Activated CD4-positive, alpha-beta T cell treated with anti-CD3 and anti-CD28 coated beads, Interleukin-2, amount 10 ng/mL, durations not matched to agents 24 days and 14 days (primary cell): ENCODE measurements at regions not wholly inside any gene's neighbourhood (a gene's known extent, or its start where the extent isn't known, plus 50 kb on each side); places are given as distances from the start of the nearest gene placed in this dataset.

Experiments used
- DNase-seq: peaks from one replicate; pipeline ENCODE4 v3.0.0; 2022
- H3K27ac Mint-ChIP-seq: one replicate; pipeline ENCODE4 v1.8.0; 2022; ENCODE audit warnings: mild to moderate bottlenecking, mixed read lengths
- H3K27me3 Mint-ChIP-seq: one replicate; pipeline ENCODE4 v1.8.0; 2022; ENCODE audit warnings: mixed read lengths
- H3K36me3 Mint-ChIP-seq: one replicate; pipeline ENCODE4 v1.8.0; 2022; ENCODE audit warnings: low read depth, mild to moderate bottlenecking, mixed read lengths
- H3K4me1 Mint-ChIP-seq: one replicate; pipeline ENCODE4 v1.8.0; 2021; ENCODE audit warnings: mixed read lengths
- H3K4me3 Mint-ChIP-seq: one replicate; pipeline ENCODE4 v1.8.0; 2022; ENCODE audit warnings: mild to moderate bottlenecking, moderate library complexity, mixed read lengths
- H3K9me3 Mint-ChIP-seq: one replicate; pipeline ENCODE4 v1.8.0; 2021; ENCODE audit warnings: mixed read lengths
- intact Hi-C: fragments of 100-400 bp; cut with micrococcal nuclease; formaldehyde crosslinking; loops from one replicate; pipeline ENCODE4 v1.15.1; 2023

GRCh38 chr4:15150631-15151030 is 148.3 kb downstream of the CPEB2 start:
- Mint-ChIP-seq H3K4me3 (no peak overlapping the region), H3K9me3 (peaks cover 6% of the 10 kb centered on the region)

GRCh38 chr4:15151033-15151432 is 148.8 kb downstream of the CPEB2 start:
- Mint-ChIP-seq H3K9me3 (peaks cover 6% of the 10 kb centered on the region), H3K27ac (no peak overlapping the region), H3K4me3 (no peak overlapping the region), H3K4me1 (no peaks in the 10 kb centered on the region), H3K27me3 (no peaks in the 10 kb centered on the region), H3K36me3 (no peaks in the 10 kb centered on the region)
- DNase-seq = no peak
- intact Hi-C loops = no loop called here

More at GRCh38 chr4:15150631-15151030, 148.3 kb downstream of the CPEB2 start:
- no peak for DNase-seq
- Mint-ChIP-seq H3K27me3 (no peaks in the 10 kb centered on the region), H3K4me1 (no peaks in the 10 kb centered on the region), H3K36me3 (no peaks in the 10 kb centered on the region), H3K27ac (no peak overlapping the region)
- intact Hi-C loops = no loop called here

GRCh38 chr4:15153662-15154061 is 151.4 kb downstream of the CPEB2 start:
- Mint-ChIP-seq H3K27me3 (no peaks in the 10 kb centered on the region), H3K4me3 (no peak overlapping the region), H3K36me3 (no peaks in the 10 kb centered on the region), H3K9me3 (peaks cover 6% of the 10 kb centered on the region), H3K4me1 (no peaks in the 10 kb centered on the region), H3K27ac (no peak overlapping the region)
- DNase-seq = no peak
- intact Hi-C loops = no loop called here

GRCh38 chr4:15158406-15159091 is 156.3 kb downstream of the CPEB2 start:
- Mint-ChIP-seq H3K4me3 (no peak overlapping the region), H3K27me3 (peaks cover 2% of the 10 kb centered on the region), H3K27ac (no peak overlapping the region), H3K36me3 (no peaks in the 10 kb centered on the region), H3K9me3 (peaks cover 6% of the 10 kb centered on the region), H3K4me1 (no peaks in the 10 kb centered on the region)
- intact Hi-C loops = no loop called here
- no peak for DNase-seq

GRCh38 chr4:15159477-15160019 is 157.3 kb downstream of the CPEB2 start:
- intact Hi-C loops = loop anchor here (10.0 kb wide), 1 partner anchor 1505 kb away; no protein-coding TSS in a partner anchor
- Mint-ChIP-seq H3K4me3 (no peak overlapping the region), H3K36me3 (no peaks in the 10 kb centered on the region), H3K9me3 (no peaks in the 10 kb centered on the region), H3K27me3 (peaks cover 3% of the 10 kb centered on the region), H3K27ac (no peak overlapping the region), H3K4me1 (no peaks in the 10 kb centered on the region)
- no peak for DNase-seq

GRCh38 chr4:15161439-15161838 is 159.2 kb downstream of the CPEB2 start:
- H3K36me3 Mint-ChIP-seq = no peaks in the 10 kb centered on the region
- H3K4me1 Mint-ChIP-seq = no peaks in the 10 kb centered on the region
- H3K9me3 Mint-ChIP-seq = no peaks in the 10 kb centered on the region
- H3K27ac Mint-ChIP-seq = no peak overlapping the region
- peaks cover 10% of the 10 kb centered on the region for H3K27me3 Mint-ChIP-seq
- intact Hi-C loops = loop anchor here (10.0 kb wide), 1 partner anchor 1507 kb away; no protein-coding TSS in a partner anchor
- DNase-seq = no peak
- no peak overlapping the region for H3K4me3 Mint-ChIP-seq

- Mint-ChIP-seq H3K27ac (no peak overlapping the region), H3K36me3 (no peaks in the 10 kb centered on the region), H3K9me3 (no peaks in the 10 kb centered on the region), H3K4me3 (no peak overlapping the region), H3K4me1 (no peaks in the 10 kb centered on the region), H3K27me3 (peaks cover 13% of the 10 kb centered on the region)
- DNase-seq = no peak
- intact Hi-C loops = loop anchor here (10.0 kb wide), 1 partner anchor 1507 kb away; no protein-coding TSS in a partner anchor
These were observed 159.8 kb downstream of the CPEB2 start for GRCh38 chr4:15162046-15162445.

GRCh38 chr4:15162465-15163283 is 160.4 kb downstream of the CPEB2 start:
- H3K4me3 Mint-ChIP-seq = no peak overlapping the region
- intact Hi-C loops = loop anchor here (10.0 kb wide), 1 partner anchor 1508 kb away; no protein-coding TSS in a partner anchor
- peaks cover 14% of the 10 kb centered on the region for H3K27me3 Mint-ChIP-seq
- no peak overlapping the region for H3K27ac Mint-ChIP-seq
- no peaks in the 10 kb centered on the region for H3K4me1 Mint-ChIP-seq
- DNase-seq = no peak
- H3K36me3 Mint-ChIP-seq = no peaks in the 10 kb centered on the region
- no peaks in the 10 kb centered on the region for H3K9me3 Mint-ChIP-seq

GRCh38 chr4:15163284-15163645 is 161.0 kb downstream of the CPEB2 start:
- intact Hi-C loops = loop anchor here (10.0 kb wide), 1 partner anchor 1508 kb away; no protein-coding TSS in a partner anchor

GRCh38 chr4:15164571-15164970 is 162.3 kb downstream of the CPEB2 start:
- Mint-ChIP-seq H3K36me3 (no peaks in the 10 kb centered on the region), H3K27ac (no peak overlapping the region), H3K4me3 (no peak overlapping the region), H3K9me3 (no peaks in the 10 kb centered on the region), H3K27me3 (peaks cover 16% of the 10 kb centered on the region), H3K4me1 (no peaks in the 10 kb centered on the region)
- DNase-seq = no peak
- intact Hi-C loops = loop anchor here (10.0 kb wide), 1 partner anchor 1510 kb away; no protein-coding TSS in a partner anchor

More at GRCh38 chr4:15163284-15163645, 161.0 kb downstream of the CPEB2 start:
- H3K4me1 Mint-ChIP-seq = no peaks in the 10 kb centered on the region
- no peak overlapping the region for H3K27ac Mint-ChIP-seq
- no peak for DNase-seq
- H3K27me3 Mint-ChIP-seq = peaks cover 14% of the 10 kb centered on the region
- H3K9me3 Mint-ChIP-seq = no peaks in the 10 kb centered on the region
- H3K36me3 Mint-ChIP-seq = no peaks in the 10 kb centered on the region
- H3K4me3 Mint-ChIP-seq = no peak overlapping the region

- H3K4me1 Mint-ChIP-seq = no peaks in the 10 kb centered on the region
- H3K4me3 Mint-ChIP-seq = no peak overlapping the region
- no peak for DNase-seq
- no peaks in the 10 kb centered on the region for H3K36me3 Mint-ChIP-seq
- intact Hi-C loops = loop anchor here (10.0 kb wide), 1 partner anchor 1513 kb away; no protein-coding TSS in a partner anchor
- no peak overlapping the region for H3K27ac Mint-ChIP-seq
- H3K9me3 Mint-ChIP-seq = peaks cover 7% of the 10 kb centered on the region
- peaks cover 20% of the 10 kb centered on the region for H3K27me3 Mint-ChIP-seq
These were observed 165.5 kb downstream of the CPEB2 start for GRCh38 chr4:15167743-15168142.

- Mint-ChIP-seq H3K4me3 (no peak overlapping the region), H3K27me3 (peaks cover 21% of the 10 kb centered on the region), H3K9me3 (peaks cover 11% of the 10 kb centered on the region), H3K27ac (no peak overlapping the region), H3K4me1 (no peaks in the 10 kb centered on the region), H3K36me3 (no peaks in the 10 kb centered on the region)
- DNase-seq = no peak
- intact Hi-C loops = loop anchor here (10.0 kb wide), 1 partner anchor 1514 kb away; no protein-coding TSS in a partner anchor
These were observed 166.5 kb downstream of the CPEB2 start for GRCh38 chr4:15168759-15169158.

GRCh38 chr4:15171725-15172124 is 169.4 kb downstream of the CPEB2 start:
- peaks cover 11% of the 10 kb centered on the region for H3K9me3 Mint-ChIP-seq
- DNase-seq = no peak
- intact Hi-C loops = no loop called here
- no peaks in the 10 kb centered on the region for H3K36me3 Mint-ChIP-seq
- peaks cover 11% of the 10 kb centered on the region for H3K27me3 Mint-ChIP-seq
- no peaks in the 10 kb centered on the region for H3K4me1 Mint-ChIP-seq
- H3K27ac Mint-ChIP-seq = no peak overlapping the region
- H3K4me3 Mint-ChIP-seq = no peak overlapping the region

GRCh38 chr4:15173251-15173650 is 171.0 kb downstream of the CPEB2 start:
- no peak overlapping the region for H3K27ac Mint-ChIP-seq
- H3K4me3 Mint-ChIP-seq = no peak overlapping the region
- no peaks in the 10 kb centered on the region for H3K36me3 Mint-ChIP-seq
- intact Hi-C loops = no loop called here
- peaks cover 11% of the 10 kb centered on the region for H3K9me3 Mint-ChIP-seq
- no peaks in the 10 kb centered on the region for H3K4me1 Mint-ChIP-seq
- no peak for DNase-seq
- peaks cover 8% of the 10 kb centered on the region for H3K27me3 Mint-ChIP-seq
